ENCODE measurements at regions not wholly inside any gene's neighbourhood (a gene's known extent, or its start where the extent isn't known, plus 50 kb on each side); places are given as distances from the start of the nearest gene placed in this dataset.
"Not testable (repeated sequence)": the region's sequence is repeated elsewhere in the genome, so short reads cannot be mapped to it uniquely, and the experiment has no call there.

GRCh38 chr1:95669638-95670037 lies 435.6 kb downstream of the RWDD3 start:
- TF ChIP-seq, protein P1, sequence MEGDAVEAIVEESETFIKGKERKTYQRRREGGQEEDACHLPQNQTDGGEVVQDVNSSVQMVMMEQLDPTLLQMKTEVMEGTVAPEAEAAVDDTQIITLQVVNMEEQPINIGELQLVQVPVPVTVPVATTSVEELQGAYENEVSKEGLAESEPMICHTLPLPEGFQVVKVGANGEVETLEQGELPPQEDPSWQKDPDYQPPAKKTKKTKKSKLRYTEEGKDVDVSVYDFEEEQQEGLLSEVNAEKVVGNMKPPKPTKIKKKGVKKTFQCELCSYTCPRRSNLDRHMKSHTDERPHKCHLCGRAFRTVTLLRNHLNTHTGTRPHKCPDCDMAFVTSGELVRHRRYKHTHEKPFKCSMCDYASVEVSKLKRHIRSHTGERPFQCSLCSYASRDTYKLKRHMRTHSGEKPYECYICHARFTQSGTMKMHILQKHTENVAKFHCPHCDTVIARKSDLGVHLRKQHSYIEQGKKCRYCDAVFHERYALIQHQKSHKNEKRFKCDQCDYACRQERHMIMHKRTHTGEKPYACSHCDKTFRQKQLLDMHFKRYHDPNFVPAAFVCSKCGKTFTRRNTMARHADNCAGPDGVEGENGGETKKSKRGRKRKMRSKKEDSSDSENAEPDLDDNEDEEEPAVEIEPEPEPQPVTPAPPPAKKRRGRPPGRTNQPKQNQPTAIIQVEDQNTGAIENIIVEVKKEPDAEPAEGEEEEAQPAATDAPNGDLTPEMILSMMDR (IDR thresholded peaks at IDR 0.05), result not testable (repeated sequence)
- TF ChIP-seq JUND (IDR thresholded peaks at IDR 0.05); FOSL2 (IDR thresholded peaks at IDR 0.05; ENCODE audit: borderline replicate concordance, low read depth); ELF1 (IDR thresholded peaks at IDR 0.05); RXRA (IDR thresholded peaks at IDR 0.05; ENCODE audit: borderline replicate concordance, low read depth); RCOR1 (IDR thresholded peaks at IDR 0.05; ENCODE audit: low read length); POLR2AphosphoS5 (IDR thresholded peaks at IDR 0.05; ENCODE audit: low read depth, low read length); EZH2phosphoT487 (IDR thresholded peaks at IDR 0.05; ENCODE audit: borderline replicate concordance, low read depth); EP300 (IDR thresholded peaks at IDR 0.05; ENCODE audit: borderline replicate concordance in 1 of 2, low read depth in 1 of 2, low read length in 1 of 2); FOXJ3 (CRISPR knock-in tag; IDR thresholded peaks at IDR 0.05); FOXM1 (IDR thresholded peaks at IDR 0.05; ENCODE audit: low read depth): not testable (repeated sequence)
- TF ChIP-seq, protein P2, sequence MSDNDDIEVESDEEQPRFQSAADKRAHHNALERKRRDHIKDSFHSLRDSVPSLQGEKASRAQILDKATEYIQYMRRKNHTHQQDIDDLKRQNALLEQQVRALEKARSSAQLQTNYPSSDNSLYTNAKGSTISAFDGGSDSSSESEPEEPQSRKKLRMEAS (IDR thresholded peaks at IDR 0.05; ENCODE audit: low read depth), result not testable (repeated sequence)
- TF ChIP-seq, protein P3, sequence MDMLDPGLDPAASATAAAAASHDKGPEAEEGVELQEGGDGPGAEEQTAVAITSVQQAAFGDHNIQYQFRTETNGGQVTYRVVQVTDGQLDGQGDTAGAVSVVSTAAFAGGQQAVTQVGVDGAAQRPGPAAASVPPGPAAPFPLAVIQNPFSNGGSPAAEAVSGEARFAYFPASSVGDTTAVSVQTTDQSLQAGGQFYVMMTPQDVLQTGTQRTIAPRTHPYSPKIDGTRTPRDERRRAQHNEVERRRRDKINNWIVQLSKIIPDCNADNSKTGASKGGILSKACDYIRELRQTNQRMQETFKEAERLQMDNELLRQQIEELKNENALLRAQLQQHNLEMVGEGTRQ (IDR thresholded peaks at IDR 0.05; ENCODE audit: borderline replicate concordance, low read depth, low read length), result not testable (repeated sequence)
- TF ChIP-seq, protein P4, sequence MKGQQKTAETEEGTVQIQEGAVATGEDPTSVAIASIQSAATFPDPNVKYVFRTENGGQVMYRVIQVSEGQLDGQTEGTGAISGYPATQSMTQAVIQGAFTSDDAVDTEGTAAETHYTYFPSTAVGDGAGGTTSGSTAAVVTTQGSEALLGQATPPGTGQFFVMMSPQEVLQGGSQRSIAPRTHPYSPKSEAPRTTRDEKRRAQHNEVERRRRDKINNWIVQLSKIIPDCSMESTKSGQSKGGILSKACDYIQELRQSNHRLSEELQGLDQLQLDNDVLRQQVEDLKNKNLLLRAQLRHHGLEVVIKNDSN (IDR thresholded peaks at IDR 0.05; ENCODE audit: borderline replicate concordance, low read depth), result not testable (repeated sequence)

Measured in SK-N-SH (cell line).